ENCODE measurements at regions not wholly inside any gene's neighbourhood (a gene's known extent, or its start where the extent isn't known, plus 50 kb on each side); places are given as distances from the start of the nearest gene placed in this dataset.

DNA sequence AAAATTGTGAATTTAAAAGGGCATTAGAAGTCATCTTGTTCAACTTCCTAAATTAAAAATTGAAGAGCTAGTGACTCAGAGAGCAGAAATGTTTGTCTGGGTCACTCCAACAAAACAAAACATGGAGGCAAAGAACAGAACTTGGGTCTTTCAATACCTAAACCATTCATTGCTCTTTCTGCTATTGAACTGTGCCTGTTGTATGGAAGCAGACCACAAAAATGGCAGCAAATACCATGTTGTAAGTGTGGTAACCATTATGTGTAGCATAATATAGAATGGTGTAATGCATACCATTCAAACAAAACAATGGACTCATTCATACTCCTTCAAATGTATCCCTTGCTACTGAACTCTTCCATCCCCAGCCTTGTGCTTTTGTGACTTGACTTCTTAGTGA is 360.2 kb upstream of the NRG3 start:
- no peak overlapping the region for H3K4me3 ChIP-seq (ENCODE audit: insufficient read depth, low read depth, low read length)
- Mint-ChIP-seq H3K4me1 (ENCODE audit: low read depth, unreplicated experiment) (peaks cover 3% of the 10 kb centered on the region), H3K36me3 (ENCODE audit: low read depth, unreplicated experiment) (no peaks in the 10 kb centered on the region), H3K27ac (ENCODE audit: unreplicated experiment) (no peak overlapping the region), H3K4me3 (ENCODE audit: unreplicated experiment) (no peak overlapping the region), H3K9me3 (ENCODE audit: unreplicated experiment) (peaks cover 4% of the 10 kb centered on the region), H3K27me3 (ENCODE audit: low read depth, unreplicated experiment) (no peaks in the 10 kb centered on the region)
- no peaks in the 10 kb centered on the region for H3K36me3 ChIP-seq (ENCODE audit: insufficient read depth, low read length)
- peaks cover 4% of the 10 kb centered on the region for H3K9me3 ChIP-seq (ENCODE audit: insufficient read depth, low read depth, low read length)
- no peaks in the 10 kb centered on the region for H3K27me3 ChIP-seq (ENCODE audit: insufficient read depth, low read length)
- H3K79me2 ChIP-seq (ENCODE audit: insufficient read depth, low read length): no peaks in the 10 kb centered on the region
- H3K4me2 ChIP-seq (ENCODE audit: low read length): no peak overlapping the region
- TF ChIP-seq CTCF (IDR thresholded peaks at IDR 0.05; ENCODE audit: insufficient read depth, low read depth, low read length): no peak
- TF ChIP-seq EZH2 (IDR thresholded peaks at IDR 0.05; ENCODE audit: insufficient read depth, low read length): no peak
- no peak for FAIRE-seq
- no peak for DNase-seq (ENCODE audit: low read depth)
- no peak overlapping the region for H3K27ac ChIP-seq (ENCODE audit: low read depth, low read length)
- H4K20me1 ChIP-seq (ENCODE audit: insufficient read depth, low read length): no peaks in the 10 kb centered on the region
- H2AFZ ChIP-seq (ENCODE audit: low read depth, low read length): no peak overlapping the region
- no peak overlapping the region for H3K9ac ChIP-seq (ENCODE audit: low read length)
- no peaks in the 10 kb centered on the region for H3K4me1 ChIP-seq (ENCODE audit: insufficient read depth, low read length)

- H3K4me1 ChIP-seq (ENCODE audit: insufficient read depth, low read length): no peaks in the 10 kb centered on the region
- H3K9ac ChIP-seq (ENCODE audit: low read length): no peak overlapping the region
- Mint-ChIP-seq H3K36me3 (ENCODE audit: low read depth, unreplicated experiment) (no peaks in the 10 kb centered on the region), H3K27me3 (ENCODE audit: low read depth, unreplicated experiment) (no peaks in the 10 kb centered on the region), H3K27ac (ENCODE audit: unreplicated experiment) (no peak overlapping the region), H3K4me1 (ENCODE audit: low read depth, unreplicated experiment) (no peaks in the 10 kb centered on the region), H3K4me3 (ENCODE audit: unreplicated experiment) (no peak overlapping the region), H3K9me3 (ENCODE audit: unreplicated experiment) (no peaks in the 10 kb centered on the region)
- no peaks in the 10 kb centered on the region for H3K36me3 ChIP-seq (ENCODE audit: insufficient read depth, low read length)
- no peak for TF ChIP-seq EZH2 (IDR thresholded peaks at IDR 0.05; ENCODE audit: insufficient read depth, low read length)
- TF ChIP-seq CTCF (IDR thresholded peaks at IDR 0.05; ENCODE audit: insufficient read depth, low read depth, low read length): no peak
- FAIRE-seq: no peak
- no peak overlapping the region for H3K4me3 ChIP-seq (ENCODE audit: insufficient read depth, low read depth, low read length)
- H3K79me2 ChIP-seq (ENCODE audit: insufficient read depth, low read length): no peaks in the 10 kb centered on the region
- H3K27ac ChIP-seq (ENCODE audit: low read depth, low read length): no peak overlapping the region
- no peak overlapping the region for H3K4me2 ChIP-seq (ENCODE audit: low read length)
- DNase-seq (ENCODE audit: low read depth): no peak
- no peak overlapping the region for H2AFZ ChIP-seq (ENCODE audit: low read depth, low read length)
- H3K27me3 ChIP-seq (ENCODE audit: insufficient read depth, low read length): no peaks in the 10 kb centered on the region
- H4K20me1 ChIP-seq (ENCODE audit: insufficient read depth, low read length): no peaks in the 10 kb centered on the region
- H3K9me3 ChIP-seq (ENCODE audit: insufficient read depth, low read depth, low read length): no peaks in the 10 kb centered on the region
Observed at GRCh38 chr10:81520688-81521087, 354.3 kb upstream of the NRG3 start.

- H3K27me3 Mint-ChIP-seq (ENCODE audit: low read depth, unreplicated experiment): no peaks in the 10 kb centered on the region
- no peak overlapping the region for H3K27ac ChIP-seq (ENCODE audit: low read depth, low read length)
Observed at GRCh38 chr10:81524467-81524866, 350.5 kb upstream of the NRG3 start.

More at GRCh38 chr10:81524467-81524866, 350.5 kb upstream of the NRG3 start:
- Histone ChIP-seq H3K4me1 (ENCODE audit: insufficient read depth, low read length) (no peaks in the 10 kb centered on the region), H3K4me2 (ENCODE audit: low read length) (no peak overlapping the region), H3K9ac (ENCODE audit: low read length) (no peak overlapping the region), H3K79me2 (ENCODE audit: insufficient read depth, low read length) (no peaks in the 10 kb centered on the region), H2AFZ (ENCODE audit: low read depth, low read length) (no peak overlapping the region), H3K4me3 (ENCODE audit: insufficient read depth, low read depth, low read length) (no peak overlapping the region), H3K36me3 (ENCODE audit: insufficient read depth, low read length) (no peaks in the 10 kb centered on the region), H3K9me3 (ENCODE audit: insufficient read depth, low read depth, low read length) (no peaks in the 10 kb centered on the region), H3K27me3 (ENCODE audit: insufficient read depth, low read length) (no peaks in the 10 kb centered on the region), H4K20me1 (ENCODE audit: insufficient read depth, low read length) (no peaks in the 10 kb centered on the region)
- TF ChIP-seq CTCF (IDR thresholded peaks at IDR 0.05; ENCODE audit: insufficient read depth, low read depth, low read length) (no peak), EZH2 (IDR thresholded peaks at IDR 0.05; ENCODE audit: insufficient read depth, low read length) (no peak)
- H3K4me3 Mint-ChIP-seq (ENCODE audit: unreplicated experiment): no peak overlapping the region
- H3K36me3 Mint-ChIP-seq (ENCODE audit: low read depth, unreplicated experiment): no peaks in the 10 kb centered on the region
- DNase-seq (ENCODE audit: low read depth) (no peak), FAIRE-seq (no peak)
- H3K9me3 Mint-ChIP-seq (ENCODE audit: unreplicated experiment): peaks cover 2% of the 10 kb centered on the region
- H3K27ac Mint-ChIP-seq (ENCODE audit: unreplicated experiment): no peak overlapping the region
- H3K4me1 Mint-ChIP-seq (ENCODE audit: low read depth, unreplicated experiment): no peaks in the 10 kb centered on the region

Data from astrocyte (in vitro differentiated cells and primary cell).